ENCODE measurements at regions not wholly inside any gene's neighbourhood (a gene's known extent, or its start where the extent isn't known, plus 50 kb on each side); places are given as distances from the start of the nearest gene placed in this dataset.
A peak's percentile ranks its signal among the peaks of the same experiment; 100 is the strongest.

DNA sequence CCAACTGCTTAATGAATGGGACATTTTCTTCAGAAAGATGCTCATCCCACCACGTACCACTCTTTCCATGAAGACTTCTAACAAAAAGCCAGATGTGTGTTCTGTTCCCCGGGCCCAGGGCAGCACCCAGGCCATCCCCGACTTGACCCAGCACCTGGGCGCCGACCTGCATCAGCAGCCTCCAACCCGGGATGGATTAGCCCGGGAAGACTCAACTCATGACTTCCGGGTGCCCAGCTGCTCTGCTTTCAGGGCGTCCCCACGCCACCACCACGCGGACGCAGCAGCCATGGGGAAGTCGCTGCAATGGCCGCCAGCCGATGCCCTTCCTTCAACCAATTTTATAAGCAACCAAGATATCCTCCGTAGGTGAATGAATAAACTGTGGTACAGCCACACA, 123.8 kb upstream of the TUBA3C start:
- intact Hi-C loops (cut with DNase I): no loop called here
- Histone ChIP-seq H3K27ac (ENCODE audit: low read depth in 2 of 2, low read length in 2 of 2) (no peak overlapping the region), H3K9ac (ENCODE audit: low read length in 3 of 3) (no peak overlapping the region), H3K9me3 (ENCODE audit: control insufficient read depth in 2 of 3, insufficient read depth in 1 of 3, low read length in 3 of 3) (peaks cover 0 to 4% (median 0%) of the 10 kb centered on the region in 3 donors), H3K36me3 (ENCODE audit: control insufficient read depth in 2 of 3, insufficient read depth in 3 of 3, low read length in 3 of 3) (no peaks in the 10 kb centered on the region), H3K4me1 (ENCODE audit: control insufficient read depth in 2 of 3, insufficient read depth in 2 of 3, low read depth in 1 of 3, low read length in 3 of 3) (no peaks in the 10 kb centered on the region), H3K27me3 (ENCODE audit: control insufficient read depth, insufficient read depth, low read length) (no peaks in the 10 kb centered on the region), H3K4me3 (ENCODE audit: low read length in 3 of 3) (no peak overlapping the region)
- FAIRE-seq: no peak
- peak in 1 of 5 donors; percentile 49 for DNase-seq
- TF ChIP-seq CTCF (IDR thresholded peaks at IDR 0.05; ENCODE audit: borderline replicate concordance, extremely low read depth, insufficient read depth): no peak

GRCh38 chr13:19289180-19289579, 107.6 kb upstream of the TUBA3C start:
- TF ChIP-seq CTCF (IDR thresholded peaks at IDR 0.05; ENCODE audit: borderline replicate concordance, extremely low read depth, insufficient read depth): no peak
- intact Hi-C loops (cut with DNase I): no loop called here
- H3K9ac ChIP-seq (ENCODE audit: low read length in 3 of 3): no peak overlapping the region
- H3K4me1 ChIP-seq (ENCODE audit: control insufficient read depth in 2 of 3, insufficient read depth in 2 of 3, low read depth in 1 of 3, low read length in 3 of 3): no peaks in the 10 kb centered on the region
- no peak overlapping the region for H3K27ac ChIP-seq (ENCODE audit: low read depth in 2 of 2, low read length in 2 of 2)
- H3K9me3 ChIP-seq (ENCODE audit: control insufficient read depth in 2 of 3, insufficient read depth in 1 of 3, low read length in 3 of 3): no peaks in the 10 kb centered on the region
- DNase-seq: no peak
- no peaks in the 10 kb centered on the region for H3K27me3 ChIP-seq (ENCODE audit: control insufficient read depth, insufficient read depth, low read length)
- no peaks in the 10 kb centered on the region for H3K36me3 ChIP-seq (ENCODE audit: control insufficient read depth in 2 of 3, insufficient read depth in 3 of 3, low read length in 3 of 3)
- no peak overlapping the region for H3K4me3 ChIP-seq (ENCODE audit: low read length in 3 of 3)
- no peak for FAIRE-seq

GRCh38 chr13:19283836-19284235, 102.2 kb upstream of the TUBA3C start:
- intact Hi-C loops (cut with DNase I): no loop called here
- Histone ChIP-seq H3K9me3 (ENCODE audit: control insufficient read depth in 2 of 3, insufficient read depth in 1 of 3, low read length in 3 of 3) (no peaks in the 10 kb centered on the region), H3K27me3 (ENCODE audit: control insufficient read depth, insufficient read depth, low read length) (no peaks in the 10 kb centered on the region), H3K9ac (ENCODE audit: low read length in 3 of 3) (no peak overlapping the region), H3K36me3 (ENCODE audit: control insufficient read depth in 2 of 3, insufficient read depth in 3 of 3, low read length in 3 of 3) (no peaks in the 10 kb centered on the region), H3K4me1 (ENCODE audit: control insufficient read depth in 2 of 3, insufficient read depth in 2 of 3, low read depth in 1 of 3, low read length in 3 of 3) (no peaks in the 10 kb centered on the region), H3K4me3 (ENCODE audit: low read length in 3 of 3) (no peak overlapping the region), H3K27ac (ENCODE audit: low read depth in 2 of 2, low read length in 2 of 2) (no peak overlapping the region)
- no peak for TF ChIP-seq CTCF (IDR thresholded peaks at IDR 0.05; ENCODE audit: borderline replicate concordance, extremely low read depth, insufficient read depth)
- FAIRE-seq: no peak
- DNase-seq: no peak

- H3K4me3 ChIP-seq (ENCODE audit: low read length in 3 of 3): no peak overlapping the region
- FAIRE-seq (no peak), DNase-seq (no peak)
- H3K9ac ChIP-seq (ENCODE audit: low read length in 3 of 3): no peak overlapping the region
- no peak overlapping the region for H3K27ac ChIP-seq (ENCODE audit: low read depth in 2 of 2, low read length in 2 of 2)
- no peaks in the 10 kb centered on the region for H3K27me3 ChIP-seq (ENCODE audit: control insufficient read depth, insufficient read depth, low read length)
- no peaks in the 10 kb centered on the region for H3K36me3 ChIP-seq (ENCODE audit: control insufficient read depth in 2 of 3, insufficient read depth in 3 of 3, low read length in 3 of 3)
- H3K4me1 ChIP-seq (ENCODE audit: control insufficient read depth in 2 of 3, insufficient read depth in 2 of 3, low read depth in 1 of 3, low read length in 3 of 3): no peaks in the 10 kb centered on the region
- no peak for TF ChIP-seq CTCF (IDR thresholded peaks at IDR 0.05; ENCODE audit: borderline replicate concordance, extremely low read depth, insufficient read depth)
- peaks cover 0 to 1% (median 0%) of the 10 kb centered on the region in 3 donors for H3K9me3 ChIP-seq (ENCODE audit: control insufficient read depth in 2 of 3, insufficient read depth in 1 of 3, low read length in 3 of 3)
- intact Hi-C loops (cut with DNase I): no loop called here
These were observed 86.7 kb upstream of the TUBA3C start for GRCh38 chr13:19268331-19268730.
